BJ (cell line): ENCODE measurements at regions not wholly inside any gene's neighbourhood (a gene's known extent, or its start where the extent isn't known, plus 50 kb on each side); places are given as distances from the start of the nearest gene placed in this dataset.
"Not testable (repeated sequence)": the region's sequence is repeated elsewhere in the genome, so short reads cannot be mapped to it uniquely, and the experiment has no call there.

Experiments used
- CTCF ChIA-PET: fragments of 350-600 bp; formaldehyde crosslinking; extraction: SDS; loops from one replicate; lab custom pipeline; 2021; ENCODE audit warnings: antibody characterized with exemption, inconsistent platforms; lab: Yijun Ruan, JAX
- POLR2A ChIA-PET: fragments of 300-600 bp; sonication (Branson Sonifier 250); formaldehyde crosslinking; extraction: SDS; loops from one replicate; lab custom pipeline; 2021; ENCODE audit warnings: antibody characterized with exemption; lab: Charles Lee
- DNase-seq: peaks from one replicate; pipeline ENCODE4 v3.0.0-alpha.2; 2011; ENCODE audit warnings: low read depth
- H3K27me3 ChIP-seq: 2 replicates; pipeline ENCODE4 v1.6.0; 2011; ENCODE audit warnings: low read length; ENCODE audit not compliant: control insufficient read depth, insufficient read depth
- H3K36me3 ChIP-seq: 2 replicates; pipeline ENCODE4 v1.5.1; 2011; ENCODE audit warnings: low read length; ENCODE audit not compliant: control insufficient read depth, insufficient read depth
- H3K4me3 ChIP-seq: 2 replicates; pipeline ENCODE4 v1.5.1; 2011; ENCODE audit warnings: low read depth, mild to moderate bottlenecking, control low read depth, low read length
- CTCF ChIP-seq: IDR thresholded peaks from 2 replicates; pipeline ENCODE4 v1.5.1; 2011; ENCODE audit warnings: low read depth, mild to moderate bottlenecking, control low read depth, inconsistent platforms, low read length, moderate library complexity; ENCODE audit not compliant: insufficient read depth

- no peak for TF ChIP-seq CTCF
- Histone ChIP-seq H3K4me3 (no peak overlapping the region), H3K27me3 (no peaks in the 10 kb centered on the region), H3K36me3 (no peaks in the 10 kb centered on the region)
- POLR2A ChIA-PET: no interaction called here
- DNase-seq: no peak
- CTCF ChIA-PET: no interaction called here
Observed at GRCh38 chr3:87673132-87673531, 385.7 kb downstream of the CGGBP1 start.

- ChIA-PET POLR2A (no interaction called here), CTCF (no interaction called here)
- Histone ChIP-seq H3K27me3 (no peaks in the 10 kb centered on the region), H3K36me3 (no peaks in the 10 kb centered on the region), H3K4me3 (no peak overlapping the region)
- no peak for TF ChIP-seq CTCF
- no peak for DNase-seq
Observed at GRCh38 chr3:87654184-87654583, 377.8 kb upstream of the POU1F1 start.

- DNase-seq, H3K4me3 ChIP-seq, H3K36me3 ChIP-seq, POLR2A ChIA-PET, H3K27me3 ChIP-seq, CTCF ChIA-PET: not testable (repeated sequence)
Observed at GRCh38 chr3:87653138-87653537, 376.8 kb upstream of the POU1F1 start.

- CTCF ChIA-PET: no interaction called here
- no peak overlapping the region for H3K4me3 ChIP-seq
- no peak for TF ChIP-seq CTCF
- DNase-seq: no peak
- POLR2A ChIA-PET: no interaction called here
- H3K36me3 ChIP-seq: no peaks in the 10 kb centered on the region
- no peaks in the 10 kb centered on the region for H3K27me3 ChIP-seq
Observed at GRCh38 chr3:87634426-87634825, 358.0 kb upstream of the POU1F1 start.

- DNase-seq: no peak
- CTCF ChIA-PET: no interaction called here
- no peaks in the 10 kb centered on the region for H3K27me3 ChIP-seq
- no peak overlapping the region for H3K4me3 ChIP-seq
- H3K36me3 ChIP-seq: no peaks in the 10 kb centered on the region
- TF ChIP-seq CTCF: no peak
- POLR2A ChIA-PET: no interaction called here
Observed at GRCh38 chr3:87627316-87627715, 350.9 kb upstream of the POU1F1 start.

- no peaks in the 10 kb centered on the region for H3K27me3 ChIP-seq
- ChIA-PET CTCF (no interaction called here), POLR2A (no interaction called here)
- H3K36me3 ChIP-seq: no peaks in the 10 kb centered on the region
- no peak for DNase-seq
- TF ChIP-seq CTCF: no peak
- no peak overlapping the region for H3K4me3 ChIP-seq
Observed at GRCh38 chr3:87626546-87626945, 350.2 kb upstream of the POU1F1 start.
